Mucosa of stomach (tissue), 1 donor: ENCODE measurements at regions not wholly inside any gene's neighbourhood (a gene's known extent, or its start where the extent isn't known, plus 50 kb on each side); places are given as distances from the start of the nearest gene placed in this dataset.

Experiments used
- H3K27me3 ChIP-seq: one replicate; pipeline ENCODE4 v1.7.0; 2013; ENCODE audit warnings: mild to moderate bottlenecking, low read length; ENCODE audit not compliant: control insufficient read depth, insufficient read depth
- H3K36me3 ChIP-seq: one replicate; pipeline ENCODE4 v1.7.0; 2013; ENCODE audit warnings: low read length; ENCODE audit not compliant: control insufficient read depth, insufficient read depth
- H3K4me1 ChIP-seq: one replicate; pipeline ENCODE4 v1.7.0; 2013; ENCODE audit warnings: mild to moderate bottlenecking, low read length; ENCODE audit not compliant: control insufficient read depth, insufficient read depth
- H3K4me3 ChIP-seq: one replicate; pipeline ENCODE4 v1.7.0; 2013; ENCODE audit warnings: low read length
- H3K9ac ChIP-seq: one replicate; pipeline ENCODE4 v1.7.0; 2013; ENCODE audit warnings: mild to moderate bottlenecking, low read length, moderate library complexity
- H3K9me3 ChIP-seq: one replicate; pipeline ENCODE4 v1.7.0; 2013; ENCODE audit warnings: mild to moderate bottlenecking, low read length, moderate library complexity; ENCODE audit not compliant: control insufficient read depth
- donor health status: Pancreatic carcinoma.

- Histone ChIP-seq H3K4me3 (no peak overlapping the region), H3K27me3 (no peaks in the 10 kb centered on the region), H3K9ac (no peak overlapping the region), H3K4me1 (peaks cover 39% of the 10 kb centered on the region), H3K9me3 (no peaks in the 10 kb centered on the region), H3K36me3 (no peaks in the 10 kb centered on the region)
These were observed 68.5 kb upstream of the ARID5B start for GRCh38 chr10:61832866-61833481.

GRCh38 chr10:61834519-61834918 is 67.0 kb upstream of the ARID5B start:
- Histone ChIP-seq H3K4me1 (peaks cover 50% of the 10 kb centered on the region), H3K4me3 (no peak overlapping the region), H3K9ac (no peak overlapping the region), H3K36me3 (no peaks in the 10 kb centered on the region), H3K27me3 (no peaks in the 10 kb centered on the region), H3K9me3 (no peaks in the 10 kb centered on the region)

GRCh38 chr10:61835069-61835945 is 66.2 kb upstream of the ARID5B start:
- Histone ChIP-seq H3K4me1 (peaks cover 51% of the 10 kb centered on the region), H3K9ac (no peak overlapping the region), H3K4me3 (no peak overlapping the region), H3K36me3 (no peaks in the 10 kb centered on the region), H3K9me3 (no peaks in the 10 kb centered on the region), H3K27me3 (no peaks in the 10 kb centered on the region)

GRCh38 chr10:61835946-61836887 is 65.3 kb upstream of the ARID5B start:
- Histone ChIP-seq H3K27me3 (no peaks in the 10 kb centered on the region), H3K4me1 (peaks cover 45% of the 10 kb centered on the region), H3K9me3 (no peaks in the 10 kb centered on the region), H3K4me3 (no peak overlapping the region), H3K9ac (no peak overlapping the region), H3K36me3 (no peaks in the 10 kb centered on the region)

GRCh38 chr10:61836888-61837754 is 64.4 kb upstream of the ARID5B start:
- Histone ChIP-seq H3K9ac (no peak overlapping the region), H3K4me1 (peaks cover 45% of the 10 kb centered on the region), H3K27me3 (no peaks in the 10 kb centered on the region), H3K9me3 (no peaks in the 10 kb centered on the region), H3K4me3 (no peak overlapping the region), H3K36me3 (no peaks in the 10 kb centered on the region)

GRCh38 chr10:61837755-61838171 is 63.7 kb upstream of the ARID5B start:
- H3K9ac ChIP-seq = no peak overlapping the region
- H3K9me3 ChIP-seq = no peaks in the 10 kb centered on the region
- H3K27me3 ChIP-seq = no peaks in the 10 kb centered on the region
- peaks cover 45% of the 10 kb centered on the region for H3K4me1 ChIP-seq
- H3K36me3 ChIP-seq = no peaks in the 10 kb centered on the region
- H3K4me3 ChIP-seq = no peak overlapping the region

GRCh38 chr10:61839916-61840315 is 61.6 kb upstream of the ARID5B start:
- Histone ChIP-seq H3K9me3 (no peaks in the 10 kb centered on the region), H3K4me3 (no peak overlapping the region), H3K36me3 (no peaks in the 10 kb centered on the region), H3K9ac (no peak overlapping the region), H3K4me1 (peaks cover 51% of the 10 kb centered on the region), H3K27me3 (no peaks in the 10 kb centered on the region)

GRCh38 chr10:61840403-61840802 is 61.1 kb upstream of the ARID5B start:
- no peaks in the 10 kb centered on the region for H3K27me3 ChIP-seq
- no peaks in the 10 kb centered on the region for H3K36me3 ChIP-seq
- H3K9me3 ChIP-seq = no peaks in the 10 kb centered on the region
- H3K4me3 ChIP-seq = no peak overlapping the region
- no peak overlapping the region for H3K9ac ChIP-seq
- peaks cover 46% of the 10 kb centered on the region for H3K4me1 ChIP-seq

- Histone ChIP-seq H3K4me1 (peaks cover 37% of the 10 kb centered on the region), H3K36me3 (no peaks in the 10 kb centered on the region), H3K9me3 (no peaks in the 10 kb centered on the region), H3K9ac (no peak overlapping the region), H3K4me3 (no peak overlapping the region), H3K27me3 (no peaks in the 10 kb centered on the region)
These were observed 60.1 kb upstream of the ARID5B start for GRCh38 chr10:61841338-61841875.

- H3K4me1 ChIP-seq = peaks cover 34% of the 10 kb centered on the region
- no peaks in the 10 kb centered on the region for H3K36me3 ChIP-seq
- no peaks in the 10 kb centered on the region for H3K27me3 ChIP-seq
- H3K4me3 ChIP-seq = no peak overlapping the region
- no peaks in the 10 kb centered on the region for H3K9me3 ChIP-seq
- H3K9ac ChIP-seq = no peak overlapping the region
These were observed 58.6 kb upstream of the ARID5B start for GRCh38 chr10:61842755-61843497.
